H1 (cell line): ENCODE measurements at regions not wholly inside any gene's neighbourhood (a gene's known extent, or its start where the extent isn't known, plus 50 kb on each side); places are given as distances from the start of the nearest gene placed in this dataset.

Experiments used
- MAFK ChIP-seq: IDR thresholded peaks from 2 replicates; pipeline ENCODE4 v1.6.1; 2012; ENCODE audit warnings: low read depth, mild to moderate bottlenecking, improper control_type of control experiment, low read length
- POLR2AphosphoS5 ChIP-seq: IDR thresholded peaks from 2 replicates; pipeline ENCODE4 v1.6.1; 2011; ENCODE audit warnings: low read depth, low read length
- ZNF274 ChIP-seq: IDR thresholded peaks from 2 replicates; pipeline ENCODE4 v1.7.0; 2012; ENCODE audit warnings: low read length, borderline replicate concordance; ENCODE audit errors: extremely low read depth

DNA sequence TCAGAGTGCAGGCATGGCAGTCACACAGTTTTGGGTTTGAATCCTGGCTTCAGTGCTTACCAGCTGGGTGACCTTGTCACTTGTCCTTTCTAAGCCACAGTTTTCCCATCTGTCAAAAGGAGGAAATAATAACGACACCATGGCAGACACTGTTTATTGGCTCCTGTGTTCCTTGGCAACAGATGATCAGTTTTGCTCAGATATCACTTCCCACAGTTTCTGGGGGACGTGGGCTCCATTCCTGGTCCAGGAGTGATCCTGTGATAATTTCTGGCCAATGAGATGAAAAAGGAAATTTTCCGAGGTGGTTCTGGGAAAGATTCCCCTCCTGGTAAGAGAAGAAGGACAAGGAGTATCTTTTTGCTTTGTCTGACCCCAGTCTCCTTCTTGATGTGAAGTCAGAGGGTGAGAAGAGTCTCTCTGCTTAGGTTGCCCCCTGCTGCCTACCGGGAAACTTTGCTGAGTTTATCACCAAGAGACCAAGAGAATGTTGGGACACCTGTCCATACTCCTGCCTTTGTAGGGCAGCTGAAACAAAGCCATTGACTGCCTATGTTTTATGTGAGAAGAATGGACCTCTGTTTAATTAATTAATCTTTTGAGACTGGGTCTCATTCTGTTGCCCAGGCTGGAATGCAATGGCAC lies 178.9 kb upstream of the NRXN3 start (continued):
- TF ChIP-seq ZNF274 (no peak), MAFK (no peak), POLR2AphosphoS5 (no peak)
- TF ChIP-seq, all 59 proteins: peak for 2
